ENCODE measurements at regions not wholly inside any gene's neighbourhood (a gene's known extent, or its start where the extent isn't known, plus 50 kb on each side); places are given as distances from the start of the nearest gene placed in this dataset.

GRCh38 chr14:65360144-65360784, 52.3 kb upstream of the FUT8 start:
- H3K4me1 ChIP-seq (ENCODE audit: insufficient read depth) = 0 out of 2 replicates have a peak, but pooled peaks cover 1% of the 10 kb centered on the region
- Mint-ChIP-seq H3K9me3 (no peaks in the 10 kb centered on the region), H3K36me3 (ENCODE audit: low read depth) (no peaks in the 10 kb centered on the region), H3K4me1 (peaks cover 7% of the 10 kb centered on the region), H3K4me3 (no peak overlapping the region), H3K27ac (no peak overlapping the region), H3K27me3 (ENCODE audit: insufficient read depth, low read depth, poor library complexity) (peaks cover 2% of the 10 kb centered on the region)
- DNase-seq (ENCODE audit: low spot score) = no peak
- H3K79me2 ChIP-seq (replicated peaks; ENCODE audit: insufficient read depth) = no peaks in the 10 kb centered on the region
- H4K20me1 ChIP-seq (replicated peaks; ENCODE audit: insufficient read depth) = no peaks in the 10 kb centered on the region
- no peaks in the 10 kb centered on the region for H3K27me3 ChIP-seq (ENCODE audit: insufficient read depth)
- H3K9me2 ChIP-seq (ENCODE audit: insufficient read depth) = 0 out of 2 replicates have a peak, but pooled peaks cover 4% of the 10 kb centered on the region
- no peak overlapping the region for H3K27ac ChIP-seq (ENCODE audit: low read depth)
- H3K36me3 ChIP-seq (ENCODE audit: insufficient read depth) = no peaks in the 10 kb centered on the region
- H3K4me3 ChIP-seq = no peak overlapping the region
- H3F3A ChIP-seq (replicated peaks; ENCODE audit: low read depth) = no peaks in the 10 kb centered on the region
- ATAC-seq = no peak
- no peak overlapping the region for H3K4me2 ChIP-seq
- no peak for TF ChIP-seq ZNF331 (CRISPR knock-in tag; IDR thresholded peaks at IDR 0.05; ENCODE audit: low read depth)
- no peak for TF ChIP-seq REST (IDR thresholded peaks at IDR 0.05; ENCODE audit: unreplicated experiment)
- TF ChIP-seq ZNF114 (CRISPR knock-in tag; IDR thresholded peaks at IDR 0.05) = no peak
- TF ChIP-seq NANOG (IDR thresholded peaks at IDR 0.05; ENCODE audit: borderline replicate concordance) = no peak
- TF ChIP-seq ZNF462 (CRISPR knock-in tag; IDR thresholded peaks at IDR 0.05) = no peak
- no peak for TF ChIP-seq ETS1 (IDR thresholded peaks at IDR 0.05)
- TF ChIP-seq JUNB (IDR thresholded peaks at IDR 0.05; ENCODE audit: unreplicated experiment) = no peak
- no peak for TF ChIP-seq CTCF (conservative IDR thresholded peaks at IDR 0.05; ENCODE audit: low read depth in 2 of 2)
- TF ChIP-seq EZH2 (IDR thresholded peaks at IDR 0.05; ENCODE audit: low read depth, unreplicated experiment) = no peak
- no peak for TF ChIP-seq CREB1 (CRISPR knock-in tag; IDR thresholded peaks at IDR 0.05; ENCODE audit: low read depth)
- TF ChIP-seq STAT1 (IDR thresholded peaks at IDR 0.05; ENCODE audit: unreplicated experiment) = no peak
- no peak for TF ChIP-seq POLR2AphosphoS5 (IDR thresholded peaks at IDR 0.05; ENCODE audit: low read depth)
- TF ChIP-seq EZH2phosphoT487 (IDR thresholded peaks at IDR 0.05; ENCODE audit: unreplicated experiment) = no peak
- H2AFZ ChIP-seq = no peak overlapping the region

All from GM23338 (cell line).